ENCODE measurements at regions not wholly inside any gene's neighbourhood (a gene's known extent, or its start where the extent isn't known, plus 50 kb on each side); places are given as distances from the start of the nearest gene placed in this dataset.
"Not testable (repeated sequence)": the region's sequence is repeated elsewhere in the genome, so short reads cannot be mapped to it uniquely, and the experiment has no call there.

DNA sequence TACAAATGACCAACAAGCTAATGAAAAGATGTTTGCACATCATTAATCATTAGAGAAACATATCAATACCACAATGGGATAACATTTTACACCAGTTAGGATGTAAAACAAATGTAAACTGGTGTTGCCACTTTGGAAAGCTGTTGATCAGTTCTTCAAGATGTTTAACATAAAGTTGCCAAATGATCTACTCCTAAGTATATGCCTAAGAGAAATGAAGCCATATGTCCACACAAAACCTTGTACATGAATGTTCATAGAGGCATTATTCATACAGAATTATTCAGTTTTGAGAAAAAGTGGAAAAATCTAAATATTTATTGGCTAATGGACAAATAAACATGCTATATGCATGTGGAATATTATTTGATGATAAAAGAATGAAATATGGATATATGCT is 136.9 kb upstream of the KITLG start:
- H3K4me1 ChIP-seq (ENCODE audit: control insufficient read depth in 2 of 2, insufficient read depth in 1 of 2, low read depth in 1 of 2, low read length in 2 of 2): peaks cover 0 to 2% of the 10 kb centered on the region in 2 donors
- H2AK5ac ChIP-seq (ENCODE audit: low read depth, low read length): no peak overlapping the region
- H2AFZ ChIP-seq (ENCODE audit: low read length): no peak overlapping the region
- H3K9ac ChIP-seq (ENCODE audit: low read depth, low read length, poor library complexity): no peak overlapping the region
- no peaks in the 10 kb centered on the region for H3K27me3 ChIP-seq (ENCODE audit: control insufficient read depth in 3 of 3, insufficient read depth in 3 of 3, low read depth in 1 of 3, low read length in 3 of 3)
- H2BK12ac ChIP-seq (ENCODE audit: low read length): no peak overlapping the region
- H2BK120ac ChIP-seq (ENCODE audit: low read depth, low read length): no peak overlapping the region
- no peak overlapping the region for H4K8ac ChIP-seq (ENCODE audit: low read depth, low read length)
- no peak overlapping the region for H3K4ac ChIP-seq (ENCODE audit: low read length)
- no peak for DNase-seq (ENCODE audit: low spot score)
- H3K27ac ChIP-seq (replicated peaks; ENCODE audit: low read length): no peak overlapping the region
- H3K36me3 ChIP-seq (replicated peaks in 1 of 2; ENCODE audit: control insufficient read depth in 2 of 2, insufficient read depth in 2 of 2, low read length in 2 of 2): no peaks in the 10 kb centered on the region
- no peak overlapping the region for H2BK5ac ChIP-seq (ENCODE audit: low read length)
- no peaks in the 10 kb centered on the region for H3K79me1 ChIP-seq (ENCODE audit: low read depth, low read length)
- H4K91ac ChIP-seq (ENCODE audit: low read depth, low read length, poor library complexity): no peak overlapping the region
- H2BK15ac ChIP-seq (ENCODE audit: low read length): no peak overlapping the region
- H3K4me2 ChIP-seq (ENCODE audit: insufficient read depth, low read length, poor library complexity, severe bottlenecking): no peak overlapping the region
- no peak overlapping the region for H3K18ac ChIP-seq (ENCODE audit: low read length)
- peaks cover 0 to 2% of the 10 kb centered on the region in 2 donors for H3K9me3 ChIP-seq (replicated peaks in 1 of 2; ENCODE audit: control insufficient read depth in 2 of 2, insufficient read depth in 1 of 2, low read depth in 1 of 2, low read length in 2 of 2)
- no peak overlapping the region for H3K14ac ChIP-seq (ENCODE audit: low read length)
- no peak overlapping the region for H3K4me3 ChIP-seq (ENCODE audit: low read length in 2 of 2)
- no peak overlapping the region for H3K23ac ChIP-seq (ENCODE audit: low read depth, low read length, poor library complexity)

DNA sequence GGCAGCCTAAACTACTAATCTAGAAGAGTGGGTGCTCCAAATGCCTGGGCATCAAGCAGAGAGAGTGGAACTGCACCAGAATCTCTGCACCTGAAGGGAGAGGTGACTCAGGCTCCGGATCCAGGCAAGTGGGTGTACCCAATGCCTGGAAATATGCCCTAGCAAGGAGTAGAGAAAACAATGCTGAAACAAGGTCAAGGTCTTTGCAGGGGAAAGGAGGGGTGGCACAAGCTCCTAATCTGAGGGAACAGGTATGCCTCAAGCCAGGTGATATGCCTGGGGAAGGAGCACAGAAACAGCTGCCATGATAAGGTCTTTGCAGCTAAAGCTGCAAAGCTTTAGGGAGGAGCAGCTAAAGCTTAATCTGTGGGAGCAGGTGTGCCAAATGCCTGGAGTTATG is 136.0 kb upstream of the KITLG start:
- Histone ChIP-seq H2BK12ac (ENCODE audit: low read length) (no peak overlapping the region), H3K14ac (ENCODE audit: low read length) (no peak overlapping the region), H3K4ac (ENCODE audit: low read length) (no peak overlapping the region), H3K36me3 (replicated peaks in 1 of 2; ENCODE audit: control insufficient read depth in 2 of 2, insufficient read depth in 2 of 2, low read length in 2 of 2) (no peaks in the 10 kb centered on the region), H3K18ac (ENCODE audit: low read length) (no peak overlapping the region), H3K9ac (ENCODE audit: low read depth, low read length, poor library complexity) (no peak overlapping the region), H3K4me2 (ENCODE audit: insufficient read depth, low read length, poor library complexity, severe bottlenecking) (no peak overlapping the region), H4K8ac (ENCODE audit: low read depth, low read length) (no peak overlapping the region), H3K4me3 (ENCODE audit: low read length in 2 of 2) (peak overlapping the region in 1 of 2 donors; percentile 27), H3K9me3 (replicated peaks in 1 of 2; ENCODE audit: control insufficient read depth in 2 of 2, insufficient read depth in 1 of 2, low read depth in 1 of 2, low read length in 2 of 2) (peaks cover 0 to 2% of the 10 kb centered on the region in 2 donors), H3K4me1 (ENCODE audit: control insufficient read depth in 2 of 2, insufficient read depth in 1 of 2, low read depth in 1 of 2, low read length in 2 of 2) (peaks cover 0 to 2% of the 10 kb centered on the region in 2 donors), H3K27me3 (ENCODE audit: control insufficient read depth in 3 of 3, insufficient read depth in 3 of 3, low read depth in 1 of 3, low read length in 3 of 3) (no peaks in the 10 kb centered on the region), H2BK15ac (ENCODE audit: low read length) (no peak overlapping the region), H3K23ac (ENCODE audit: low read depth, low read length, poor library complexity) (no peak overlapping the region), H2AFZ (ENCODE audit: low read length) (no peak overlapping the region), H3K27ac (replicated peaks; ENCODE audit: low read length) (no peak overlapping the region), H2BK120ac (ENCODE audit: low read depth, low read length) (no peak overlapping the region), H4K91ac (ENCODE audit: low read depth, low read length, poor library complexity) (no peak overlapping the region), H2AK5ac (ENCODE audit: low read depth, low read length) (no peak overlapping the region), H3K79me1 (ENCODE audit: low read depth, low read length) (no peaks in the 10 kb centered on the region), H2BK5ac (ENCODE audit: low read length) (no peak overlapping the region)
- no peak for DNase-seq (ENCODE audit: low spot score)
- no CpG with 5 or more reads among the region's 1 CpG for WGBS, 2 donors (ENCODE audit: extremely low coverage in 2 of 2, insufficient read length in 2 of 2, insufficient replicate concordance in 1 of 2)

DNA sequence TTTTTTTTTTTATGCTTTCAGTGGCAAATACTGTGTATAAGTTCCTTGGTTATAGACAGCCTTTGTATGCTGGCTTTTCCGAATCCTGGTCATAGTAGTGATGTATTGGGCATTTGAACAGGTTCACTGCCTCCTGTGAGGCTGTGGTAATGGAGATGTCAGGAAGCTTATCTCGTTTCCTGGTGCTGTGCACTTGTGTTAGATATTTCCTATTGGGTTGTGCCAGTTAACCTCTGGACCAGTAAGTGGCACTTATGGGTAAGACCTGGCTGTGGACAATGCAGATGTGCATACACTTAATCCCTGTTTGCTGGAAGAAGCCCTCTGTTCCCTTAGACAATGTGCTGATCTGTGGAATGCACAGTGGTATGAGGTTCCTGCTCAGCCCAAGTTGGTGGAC is 135.4 kb upstream of the KITLG start:
- no peak for DNase-seq (ENCODE audit: low spot score)
- WGBS, 2 donors (ENCODE audit: extremely low coverage in 2 of 2, insufficient read length in 2 of 2, insufficient replicate concordance in 1 of 2): no CpG with 5 or more reads among the region's 2 CpGs
- no peaks in the 10 kb centered on the region for H3K36me3 ChIP-seq (replicated peaks in 1 of 2; ENCODE audit: control insufficient read depth in 2 of 2, insufficient read depth in 2 of 2, low read length in 2 of 2)
- H2BK12ac ChIP-seq (ENCODE audit: low read length): no peak overlapping the region
- H3K79me1 ChIP-seq (ENCODE audit: low read depth, low read length): no peaks in the 10 kb centered on the region
- H3K4me3 ChIP-seq (ENCODE audit: low read length in 2 of 2): no peak overlapping the region
- no peak overlapping the region for H2BK15ac ChIP-seq (ENCODE audit: low read length)
- H2BK120ac ChIP-seq (ENCODE audit: low read depth, low read length): no peak overlapping the region
- no peak overlapping the region for H4K91ac ChIP-seq (ENCODE audit: low read depth, low read length, poor library complexity)
- H4K8ac ChIP-seq (ENCODE audit: low read depth, low read length): no peak overlapping the region
- H3K4ac ChIP-seq (ENCODE audit: low read length): no peak overlapping the region
- no peak overlapping the region for H3K4me2 ChIP-seq (ENCODE audit: insufficient read depth, low read length, poor library complexity, severe bottlenecking)
- H3K18ac ChIP-seq (ENCODE audit: low read length): no peak overlapping the region
- H3K9ac ChIP-seq (ENCODE audit: low read depth, low read length, poor library complexity): no peak overlapping the region
- H2BK5ac ChIP-seq (ENCODE audit: low read length): no peak overlapping the region
- H2AK5ac ChIP-seq (ENCODE audit: low read depth, low read length): no peak overlapping the region
- no peaks in the 10 kb centered on the region for H3K27me3 ChIP-seq (ENCODE audit: control insufficient read depth in 3 of 3, insufficient read depth in 3 of 3, low read depth in 1 of 3, low read length in 3 of 3)
- H3K23ac ChIP-seq (ENCODE audit: low read depth, low read length, poor library complexity): no peak overlapping the region
- H3K14ac ChIP-seq (ENCODE audit: low read length): no peak overlapping the region
- H3K27ac ChIP-seq (replicated peaks; ENCODE audit: low read length): no peak overlapping the region
- H3K4me1 ChIP-seq (ENCODE audit: control insufficient read depth in 2 of 2, insufficient read depth in 1 of 2, low read depth in 1 of 2, low read length in 2 of 2): peaks cover 0 to 2% of the 10 kb centered on the region in 2 donors
- no peak overlapping the region for H2AFZ ChIP-seq (ENCODE audit: low read length)
- peaks cover 0 to 2% of the 10 kb centered on the region in 2 donors for H3K9me3 ChIP-seq (replicated peaks in 1 of 2; ENCODE audit: control insufficient read depth in 2 of 2, insufficient read depth in 1 of 2, low read depth in 1 of 2, low read length in 2 of 2)

GRCh38 chr12:88714263-88714882 is 134.1 kb upstream of the KITLG start:
- not testable (repeated sequence) for H3K27ac ChIP-seq (replicated peaks; ENCODE audit: low read length); H2BK12ac ChIP-seq (ENCODE audit: low read length); H2AK5ac ChIP-seq (ENCODE audit: low read depth, low read length); H3K9me3 ChIP-seq (replicated peaks in 1 of 2; ENCODE audit: control insufficient read depth in 2 of 2, insufficient read depth in 1 of 2, low read depth in 1 of 2, low read length in 2 of 2); H3K9ac ChIP-seq (ENCODE audit: low read depth, low read length, poor library complexity); H3K23ac ChIP-seq (ENCODE audit: low read depth, low read length, poor library complexity); H3K4me2 ChIP-seq (ENCODE audit: insufficient read depth, low read length, poor library complexity, severe bottlenecking); H3K36me3 ChIP-seq (replicated peaks in 1 of 2; ENCODE audit: control insufficient read depth in 2 of 2, insufficient read depth in 2 of 2, low read length in 2 of 2); H3K79me1 ChIP-seq (ENCODE audit: low read depth, low read length); H2BK5ac ChIP-seq (ENCODE audit: low read length); H4K8ac ChIP-seq (ENCODE audit: low read depth, low read length); H4K91ac ChIP-seq (ENCODE audit: low read depth, low read length, poor library complexity); H3K27me3 ChIP-seq (ENCODE audit: control insufficient read depth in 3 of 3, insufficient read depth in 3 of 3, low read depth in 1 of 3, low read length in 3 of 3); H2AFZ ChIP-seq (ENCODE audit: low read length); H3K18ac ChIP-seq (ENCODE audit: low read length); H3K4me1 ChIP-seq (ENCODE audit: control insufficient read depth in 2 of 2, insufficient read depth in 1 of 2, low read depth in 1 of 2, low read length in 2 of 2); H3K4ac ChIP-seq (ENCODE audit: low read length); H3K4me3 ChIP-seq (ENCODE audit: low read length in 2 of 2); H3K14ac ChIP-seq (ENCODE audit: low read length); H2BK120ac ChIP-seq (ENCODE audit: low read depth, low read length); H2BK15ac ChIP-seq (ENCODE audit: low read length); DNase-seq (ENCODE audit: low spot score)
- WGBS, 2 donors (ENCODE audit: extremely low coverage in 2 of 2, insufficient read length in 2 of 2, insufficient replicate concordance in 1 of 2): no CpG with 5 or more reads among the region's 25 CpGs

All from neuronal stem cell (in vitro differentiated cells).